HCT116 (cell line): ENCODE measurements at regions not wholly inside any gene's neighbourhood (a gene's known extent, or its start where the extent isn't known, plus 50 kb on each side); places are given as distances from the start of the nearest gene placed in this dataset.
"Not testable (repeated sequence)": the region's sequence is repeated elsewhere in the genome, so short reads cannot be mapped to it uniquely, and the experiment has no call there.

ENCODE experiments used
- ATAC-seq: fragments of 200-7000 bp; cut with Tn5 transposase; 2 replicates; pipeline ENCODE4 v1.9.1; 2020; ENCODE audit warnings: mild to moderate bottlenecking, moderate library complexity
- BruUV-seq: library from RNA; stranded (reverse); fragments of 400-500 nt; replicated peaks from 2 replicates; lab custom pipeline; 2021; lab: Mats Ljungman, UMichigan
- CTCF ChIA-PET: fragments of 300-600 bp; sonication (Branson Sonifier 250); formaldehyde crosslinking; loops from one replicate; lab custom pipeline; 2021; ENCODE audit warnings: antibody characterized with exemption; lab: Charles Lee
- POLR2A ChIA-PET: fragments of 300-600, 350-600 bp; sonication (Branson Sonifier 250); formaldehyde crosslinking; loops from one replicate; lab custom pipeline; 2021; ENCODE audit warnings: antibody characterized with exemption; lab: Charles Lee
- RAD21 ChIA-PET, 2 experiments: fragments of 300-600 bp; sonication (Branson Sonifier 250); formaldehyde crosslinking; loops; one replicate each; lab custom pipeline; 2023; ENCODE audit warnings: low total read pairs in 2 of 2; ENCODE audit not compliant: uncharacterized antibody in 2 of 2, unreplicated experiment in 2 of 2, low non-redundant PET in 1 of 2; lab: Charles Lee
- DNase-seq: peaks from one replicate; pipeline ENCODE4 v3.0.0-alpha.2; 2010; ENCODE audit warnings: low read depth, low spot score
- H2AFZ ChIP-seq: fragments of 200-600 bp; shearing (Covaris generic), sonication (generic); 2 replicates; pipeline ENCODE4 v1.6.1; 2017; ENCODE audit warnings: low read depth, mixed run types, mixed read lengths, antibody characterized with exemption, low read length; ENCODE audit not compliant: poor library complexity, severe bottlenecking
- H3K27ac ChIP-seq: 2 replicates; pipeline ENCODE4 v1.5.1; 2012; ENCODE audit warnings: low read depth, low read length
- H3K27me3 ChIP-seq: fragments of 200-600 bp; sonication (generic); 2 replicates; pipeline ENCODE4 v1.6.1; 2016; ENCODE audit warnings: mixed run types, low read length, mixed read lengths; ENCODE audit not compliant: insufficient read depth
- H3K36me3 ChIP-seq, 2 experiments: fragments of 200-500 bp in 1 of 2; fragments of 200-600 bp in 1 of 2; sonication (Bioruptor generic) in 1 of 2; sonication (generic) in 1 of 2; 2 replicates each; pipeline versions ENCODE4 v1.5.1 to v1.6.1; 2014 to 2016; ENCODE audit warnings: low read length in 2 of 2, inconsistent platforms in 1 of 2, mixed read lengths in 1 of 2, mixed run types in 1 of 2; ENCODE audit not compliant: insufficient read depth in 2 of 2, control insufficient read depth in 1 of 2
- H3K4me1 ChIP-seq, 2 experiments: fragments of 200-600 bp in 1 of 2; sonication (generic) in 1 of 2; 2 replicates each; pipeline versions ENCODE4 v1.5.1 to v1.6.1; 2012 to 2017; ENCODE audit warnings: low read length in 2 of 2, inconsistent platforms in 1 of 2, mild to moderate bottlenecking in 1 of 2, mixed read lengths in 1 of 2, mixed run types in 1 of 2, moderate library complexity in 1 of 2; ENCODE audit not compliant: insufficient read depth in 2 of 2, control insufficient read depth in 1 of 2
- H3K4me2 ChIP-seq: fragments of 200-600 bp; sonication (generic); 2 replicates; pipeline ENCODE4 v1.6.1; 2017; ENCODE audit warnings: mixed run types, low read length, mixed read lengths
- H3K4me3 ChIP-seq, 2 experiments: fragments of 200-600 bp in 1 of 2; sonication (generic) in 1 of 2; replicated peaks in 1 of 2; 2 replicates each; pipeline ENCODE4 v1.5.1; 2011 to 2016; ENCODE audit warnings: low read length in 2 of 2, control low read depth in 1 of 2, low read depth in 1 of 2, mild to moderate bottlenecking in 1 of 2, mixed read lengths in 1 of 2, mixed run types in 1 of 2
- H3K79me2 ChIP-seq: fragments of 200-600 bp; sonication (generic); 2 replicates; pipeline ENCODE4 v1.6.1; 2017; ENCODE audit warnings: mild to moderate bottlenecking, mixed run types, low read length, moderate library complexity, mixed read lengths; ENCODE audit not compliant: insufficient read depth
- H3K9ac ChIP-seq: fragments of 200-600 bp; sonication (generic); 2 replicates; pipeline ENCODE4 v1.6.1; 2016; ENCODE audit warnings: low read length, mixed read lengths
- H3K9me2 ChIP-seq: fragments of 200-600 bp; sonication (generic), shearing (Covaris generic); 2 replicates; pipeline ENCODE4 v1.6.1; 2017; ENCODE audit warnings: mixed run types, mild to moderate bottlenecking, moderate library complexity; ENCODE audit not compliant: insufficient read depth
- H3K9me3 ChIP-seq, 2 experiments: fragments of 200-500 bp in 1 of 2; fragments of 200-600 bp in 1 of 2; sonication (Bioruptor generic) in 1 of 2; sonication (generic) in 1 of 2; 2 replicates each; pipeline ENCODE4 v1.6.1; 2014 to 2017; ENCODE audit warnings: low read length in 2 of 2, mixed read lengths in 2 of 2, inconsistent platforms in 1 of 2, low read depth in 1 of 2, mild to moderate bottlenecking in 1 of 2, mixed run types in 1 of 2, moderate library complexity in 1 of 2; ENCODE audit not compliant: control insufficient read depth in 1 of 2, insufficient read depth in 1 of 2
- H4K20me1 ChIP-seq: fragments of 200-600 bp; sonication (generic), shearing (Covaris generic); 2 replicates; pipeline ENCODE4 v1.6.1; 2017; ENCODE audit warnings: mixed run types, mild to moderate bottlenecking, moderate library complexity; ENCODE audit not compliant: insufficient read depth
- ATF3 ChIP-seq: IDR thresholded peaks from 2 replicates; pipeline ENCODE4 v1.6.1; 2012
- CBX3 ChIP-seq: IDR thresholded peaks from 2 replicates; pipeline ENCODE4 v1.6.1; 2012; ENCODE audit warnings: low read depth
- FOSL1 ChIP-seq: IDR thresholded peaks from 2 replicates; pipeline ENCODE4 v1.6.1; 2012; ENCODE audit warnings: low read depth
- JUND ChIP-seq: IDR thresholded peaks from 2 replicates; pipeline ENCODE4 v1.6.1; 2012
- MAX ChIP-seq: IDR thresholded peaks from 2 replicates; pipeline ENCODE4 v1.6.1; 2012
- POLR2AphosphoS5 ChIP-seq: IDR thresholded peaks from 2 replicates; pipeline ENCODE4 v1.6.1; 2011; ENCODE audit warnings: mild to moderate bottlenecking, low read depth, low read length, moderate library complexity
- RAD21 ChIP-seq: IDR thresholded peaks from 2 replicates; pipeline ENCODE4 v1.6.1; 2012; ENCODE audit warnings: low read depth, mild to moderate bottlenecking
- REST ChIP-seq: IDR thresholded peaks from 2 replicates; pipeline ENCODE4 v1.6.1; 2012; ENCODE audit warnings: low read depth
- SIN3A ChIP-seq: IDR thresholded peaks from 2 replicates; pipeline ENCODE4 v1.6.1; 2012; ENCODE audit warnings: low read depth
- SP1 ChIP-seq: IDR thresholded peaks from 2 replicates; pipeline ENCODE4 v1.6.1; 2012; ENCODE audit warnings: low read depth
- SRF ChIP-seq: IDR thresholded peaks from 2 replicates; pipeline ENCODE4 v1.6.1; 2012; ENCODE audit warnings: low read depth
- TCF7L2 ChIP-seq: IDR thresholded peaks from 2 replicates; pipeline ENCODE4 v1.7.0; 2011; ENCODE audit warnings: borderline replicate concordance, inconsistent platforms; ENCODE audit not compliant: insufficient read depth, insufficient read length; ENCODE audit errors: extremely low read depth
- ZFX ChIP-seq: fragments of 450-650 bp; IDR thresholded peaks from 2 replicates; pipeline ENCODE4 v1.6.1; 2017
- ZNF274 ChIP-seq: fragments of 200-500 bp; sonication (Bioruptor generic); IDR thresholded peaks from 2 replicates; pipeline ENCODE4 v1.6.1; 2014; ENCODE audit warnings: mild to moderate bottlenecking, low read depth, low read length, inconsistent platforms
- intact Hi-C: fragments of 100-400 bp; cut with micrococcal nuclease; formaldehyde crosslinking; loops from 2 replicates; pipeline ENCODE4 v1.10.0; 2022
- TF ChIP-seq, protein P1 (sequence below), 3 experiments: fragments of 200-600 bp in 1 of 3; sonication (generic) in 1 of 3; IDR thresholded peaks in 2 of 3; conservative IDR thresholded peaks in 1 of 3; 2 replicates each; pipeline ENCODE4 v1.5.1; 2012 to 2017; ENCODE audit warnings: low read depth in 2 of 3, low read length in 2 of 3, antibody characterized with exemption in 1 of 3, borderline replicate concordance in 1 of 3, control low read depth in 1 of 3, mild to moderate bottlenecking in 1 of 3, mixed read lengths in 1 of 3, mixed run types in 1 of 3, moderate library complexity in 1 of 3; ENCODE audit not compliant: insufficient read depth in 1 of 3

DNA sequence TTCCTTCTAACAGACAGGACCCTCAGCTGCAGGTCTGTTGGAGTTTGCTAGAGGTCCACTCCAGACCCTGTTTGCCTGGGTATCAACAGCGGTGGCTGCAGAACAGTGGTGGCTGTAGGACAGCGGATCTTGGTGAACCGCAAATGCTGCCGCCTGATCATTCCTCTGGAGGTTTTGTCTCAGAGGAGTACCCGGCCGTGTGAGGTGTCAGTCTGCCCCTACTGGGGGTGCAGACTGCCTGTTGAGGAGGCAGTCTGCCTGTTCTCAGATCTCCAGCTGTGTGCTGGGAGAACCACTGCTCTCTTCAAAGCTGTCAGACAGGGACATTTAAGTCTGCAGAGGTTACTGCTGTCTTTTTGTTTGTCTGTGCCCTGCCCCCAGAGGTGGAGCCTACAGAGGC is 66.8 kb upstream of the IVNS1ABP start:
- H3K79me2 ChIP-seq, RAD21 ChIA-PET, H3K9me2 ChIP-seq, H3K27ac ChIP-seq, H3K4me2 ChIP-seq, CTCF ChIA-PET, H4K20me1 ChIP-seq, H2AFZ ChIP-seq, H3K4me1 ChIP-seq, H3K36me3 ChIP-seq, POLR2A ChIA-PET, H3K27me3 ChIP-seq, DNase-seq, ATAC-seq, BruUV-seq, H3K9me3 ChIP-seq, H3K9ac ChIP-seq, intact Hi-C loops, H3K4me3 ChIP-seq: not testable (repeated sequence)

- H3K79me2 ChIP-seq, result no peaks in the 10 kb centered on the region
- no peak overlapping the region for H3K9ac ChIP-seq
- CTCF ChIA-PET, result no interaction called here
- DNase-seq, result no peak
- intact Hi-C loops, result no loop called here
- H3K4me1 ChIP-seq, result no peaks in the 10 kb centered on the region
- no peaks in the 10 kb centered on the region for H4K20me1 ChIP-seq
- H3K27me3 ChIP-seq, result no peaks in the 10 kb centered on the region
- no peak for ATAC-seq
- H3K9me2 ChIP-seq, result no peaks in the 10 kb centered on the region
- H3K4me3 ChIP-seq, result no peak overlapping the region
- no peaks in the 10 kb centered on the region for H3K9me3 ChIP-seq
- H3K36me3 ChIP-seq, result no peaks in the 10 kb centered on the region
- no peak overlapping the region for H2AFZ ChIP-seq
- RAD21 ChIA-PET, result no interaction called here
- no peak overlapping the region for H3K27ac ChIP-seq
- BruUV-seq, result no TSS peak
- POLR2A ChIA-PET, result no interaction called here
- H3K4me2 ChIP-seq, result no peak overlapping the region
- TF ChIP-seq SP1 (no peak), SRF (no peak), REST (no peak), TCF7L2 (no peak), MAX (no peak), JUND (no peak), ZFX (no peak), SIN3A (no peak), ATF3 (no peak), CBX3 (no peak), FOSL1 (no peak), POLR2AphosphoS5 (no peak), RAD21 (no peak), ZNF274 (no peak)
- TF ChIP-seq, protein P1, sequence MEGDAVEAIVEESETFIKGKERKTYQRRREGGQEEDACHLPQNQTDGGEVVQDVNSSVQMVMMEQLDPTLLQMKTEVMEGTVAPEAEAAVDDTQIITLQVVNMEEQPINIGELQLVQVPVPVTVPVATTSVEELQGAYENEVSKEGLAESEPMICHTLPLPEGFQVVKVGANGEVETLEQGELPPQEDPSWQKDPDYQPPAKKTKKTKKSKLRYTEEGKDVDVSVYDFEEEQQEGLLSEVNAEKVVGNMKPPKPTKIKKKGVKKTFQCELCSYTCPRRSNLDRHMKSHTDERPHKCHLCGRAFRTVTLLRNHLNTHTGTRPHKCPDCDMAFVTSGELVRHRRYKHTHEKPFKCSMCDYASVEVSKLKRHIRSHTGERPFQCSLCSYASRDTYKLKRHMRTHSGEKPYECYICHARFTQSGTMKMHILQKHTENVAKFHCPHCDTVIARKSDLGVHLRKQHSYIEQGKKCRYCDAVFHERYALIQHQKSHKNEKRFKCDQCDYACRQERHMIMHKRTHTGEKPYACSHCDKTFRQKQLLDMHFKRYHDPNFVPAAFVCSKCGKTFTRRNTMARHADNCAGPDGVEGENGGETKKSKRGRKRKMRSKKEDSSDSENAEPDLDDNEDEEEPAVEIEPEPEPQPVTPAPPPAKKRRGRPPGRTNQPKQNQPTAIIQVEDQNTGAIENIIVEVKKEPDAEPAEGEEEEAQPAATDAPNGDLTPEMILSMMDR (IDR thresholded peaks at IDR 0.05 in 2 of 3, conservative IDR thresholded peaks at IDR 0.05 in 1 of 3; ENCODE audit: borderline replicate concordance in 1 of 3, insufficient read depth in 1 of 3, low read depth in 2 of 3, low read length in 2 of 3), result no peak
Measured at GRCh38 chr1:185377831-185378230, 60.8 kb upstream of the IVNS1ABP start.
